ENCODE measurements at regions not wholly inside any gene's neighbourhood (a gene's known extent, or its start where the extent isn't known, plus 50 kb on each side); places are given as distances from the start of the nearest gene placed in this dataset.

GRCh38 chr2:5393474-5393873, 298.7 kb upstream of the SOX11 start:
- 12 to 14% methylated on average over 2 of the region's 2 CpGs for WGBS, 2 experiments (ENCODE audit: low coverage in 1 of 2, low lambda C conversion rate in 2 of 2, missing lambda C conversion rate in 2 of 2)
- H3K4me3 ChIP-seq: no peak overlapping the region

GRCh38 chr2:5394223-5394622, 298.0 kb upstream of the SOX11 start:
- Histone ChIP-seq H3K79me2 (ENCODE audit: insufficient read depth) (no peaks in the 10 kb centered on the region), H3K4me2 (ENCODE audit: unreplicated experiment) (no peak overlapping the region), H3K9ac (no peak overlapping the region), H3K27me3 (replicated peaks; ENCODE audit: insufficient read depth) (no peaks in the 10 kb centered on the region), H3K4me3 (no peak overlapping the region), H3K9me3 (ENCODE audit: low read depth) (no peaks in the 10 kb centered on the region), H4K20me1 (ENCODE audit: insufficient read depth) (no peaks in the 10 kb centered on the region), H3K27ac (no peak overlapping the region), H3K9me2 (ENCODE audit: insufficient read depth) (no peaks in the 10 kb centered on the region), H3F3A (ENCODE audit: insufficient read depth) (no peaks in the 10 kb centered on the region), H2AFZ (no peak overlapping the region), H3K36me3 (ENCODE audit: low read depth) (no peaks in the 10 kb centered on the region), H3K4me1 (ENCODE audit: insufficient read depth) (no peaks in the 10 kb centered on the region)
- no peak for TF ChIP-seq EZH2 (IDR thresholded peaks at IDR 0.05; ENCODE audit: insufficient read depth, poor library complexity, severe bottlenecking)
- no peak for TF ChIP-seq EZH2phosphoT487 (IDR thresholded peaks at IDR 0.05; ENCODE audit: insufficient read depth, low read depth)
- in situ Hi-C loops (cut with MboI): no loop called here
- DNase-seq: no peak
- WGBS, 2 experiments (ENCODE audit: low coverage in 1 of 2, low lambda C conversion rate in 2 of 2, missing lambda C conversion rate in 2 of 2): 21 to 28% methylated on average over 5 of the region's 5 CpGs

More at GRCh38 chr2:5393474-5393873, 298.7 kb upstream of the SOX11 start:
- DNase-seq: no peak
- Histone ChIP-seq H3K4me2 (ENCODE audit: unreplicated experiment) (no peak overlapping the region), H4K20me1 (ENCODE audit: insufficient read depth) (no peaks in the 10 kb centered on the region), H3K9me3 (ENCODE audit: low read depth) (no peaks in the 10 kb centered on the region), H3K4me1 (ENCODE audit: insufficient read depth) (no peaks in the 10 kb centered on the region), H3K9me2 (ENCODE audit: insufficient read depth) (no peaks in the 10 kb centered on the region), H3K27ac (no peak overlapping the region), H3K79me2 (ENCODE audit: insufficient read depth) (no peaks in the 10 kb centered on the region), H2AFZ (no peak overlapping the region), H3F3A (ENCODE audit: insufficient read depth) (no peaks in the 10 kb centered on the region), H3K36me3 (ENCODE audit: low read depth) (no peaks in the 10 kb centered on the region), H3K9ac (no peak overlapping the region), H3K27me3 (replicated peaks; ENCODE audit: insufficient read depth) (no peaks in the 10 kb centered on the region)
- TF ChIP-seq EZH2 (IDR thresholded peaks at IDR 0.05; ENCODE audit: insufficient read depth, poor library complexity, severe bottlenecking) (no peak), EZH2phosphoT487 (IDR thresholded peaks at IDR 0.05; ENCODE audit: insufficient read depth, low read depth) (no peak)
- in situ Hi-C loops (cut with MboI): no loop called here

DNA sequence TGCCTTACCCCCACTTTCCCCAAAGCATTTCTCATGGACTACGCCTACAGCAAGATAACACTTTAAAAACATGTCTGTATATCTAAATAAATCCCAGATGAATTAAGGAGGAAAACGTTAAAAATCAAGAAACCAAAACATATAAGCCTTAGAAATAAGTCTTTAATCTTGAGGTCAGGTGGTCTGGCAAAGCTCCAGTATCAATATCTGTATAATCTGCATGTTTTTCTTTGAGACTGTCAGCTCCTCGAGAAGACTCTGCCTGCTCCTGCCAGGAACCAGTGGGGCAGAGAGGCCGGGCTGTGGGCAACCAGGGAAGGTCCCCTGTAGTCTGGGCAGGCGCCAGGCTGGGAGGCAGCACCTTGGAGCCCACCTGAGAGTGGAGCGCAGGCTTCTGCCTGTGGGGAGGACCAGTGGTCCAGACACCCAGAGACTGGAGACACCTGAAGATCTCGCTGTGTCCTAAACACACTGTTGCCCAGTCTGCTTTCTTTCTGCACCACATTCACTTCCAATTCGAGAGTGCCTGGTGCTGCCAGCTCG, 291.0 kb upstream of the SOX11 start:
- no peaks in the 10 kb centered on the region for H3K36me3 ChIP-seq (ENCODE audit: low read depth)
- in situ Hi-C loops (cut with MboI): no loop called here
- 27 to 31% methylated on average over 9 of the region's 9 CpGs for WGBS, 2 experiments (ENCODE audit: low coverage in 1 of 2, low lambda C conversion rate in 2 of 2, missing lambda C conversion rate in 2 of 2)

DNA sequence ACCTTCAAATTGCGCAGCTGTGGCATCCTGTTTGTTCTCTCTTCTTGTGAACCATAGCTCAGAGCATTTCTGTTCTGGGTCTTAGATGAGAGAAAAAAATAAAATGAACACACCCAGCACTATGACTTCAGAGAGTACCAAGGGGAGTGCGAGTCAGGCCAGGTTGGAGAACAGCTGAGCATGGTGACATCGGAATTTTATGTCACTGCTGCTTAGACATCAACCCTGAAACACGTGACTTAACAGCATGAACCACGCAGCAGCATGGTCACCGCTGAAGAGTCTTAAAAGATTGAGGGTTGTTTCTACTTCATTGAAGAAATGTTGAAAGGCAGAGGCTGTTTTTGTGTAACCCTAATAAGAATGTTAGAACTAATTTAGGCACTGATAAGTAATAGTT, 288.8 kb upstream of the SOX11 start:
- 19 to 24% methylated on average over 6 of the region's 6 CpGs for WGBS, 2 experiments (ENCODE audit: low coverage in 1 of 2, low lambda C conversion rate in 2 of 2, missing lambda C conversion rate in 2 of 2)
- Histone ChIP-seq H3K9me2 (ENCODE audit: insufficient read depth) (no peaks in the 10 kb centered on the region), H3K27me3 (replicated peaks; ENCODE audit: insufficient read depth) (no peaks in the 10 kb centered on the region), H3K27ac (no peak overlapping the region), H3K9me3 (ENCODE audit: low read depth) (no peaks in the 10 kb centered on the region), H3K4me1 (ENCODE audit: insufficient read depth) (no peaks in the 10 kb centered on the region), H3K4me3 (no peak overlapping the region), H3K36me3 (ENCODE audit: low read depth) (no peaks in the 10 kb centered on the region), H3K4me2 (ENCODE audit: unreplicated experiment) (no peak overlapping the region), H2AFZ (no peak overlapping the region), H4K20me1 (ENCODE audit: insufficient read depth) (no peaks in the 10 kb centered on the region), H3K79me2 (ENCODE audit: insufficient read depth) (no peaks in the 10 kb centered on the region), H3F3A (ENCODE audit: insufficient read depth) (no peaks in the 10 kb centered on the region), H3K9ac (no peak overlapping the region)
- DNase-seq: no peak
- no peak for TF ChIP-seq EZH2 (IDR thresholded peaks at IDR 0.05; ENCODE audit: insufficient read depth, poor library complexity, severe bottlenecking)
- no peak for TF ChIP-seq EZH2phosphoT487 (IDR thresholded peaks at IDR 0.05; ENCODE audit: insufficient read depth, low read depth)
- in situ Hi-C loops (cut with MboI): no loop called here

More for the DNA sequence above, 291.0 kb upstream of the SOX11 start:
- Histone ChIP-seq H3K79me2 (ENCODE audit: insufficient read depth) (no peaks in the 10 kb centered on the region), H3K9ac (no peak overlapping the region), H2AFZ (no peak overlapping the region), H3K4me3 (no peak overlapping the region), H3K27ac (no peak overlapping the region), H3K27me3 (replicated peaks; ENCODE audit: insufficient read depth) (no peaks in the 10 kb centered on the region), H4K20me1 (ENCODE audit: insufficient read depth) (no peaks in the 10 kb centered on the region), H3F3A (ENCODE audit: insufficient read depth) (no peaks in the 10 kb centered on the region), H3K9me2 (ENCODE audit: insufficient read depth) (no peaks in the 10 kb centered on the region), H3K4me1 (ENCODE audit: insufficient read depth) (no peaks in the 10 kb centered on the region), H3K9me3 (ENCODE audit: low read depth) (no peaks in the 10 kb centered on the region), H3K4me2 (ENCODE audit: unreplicated experiment) (no peak overlapping the region)
- TF ChIP-seq EZH2phosphoT487 (IDR thresholded peaks at IDR 0.05; ENCODE audit: insufficient read depth, low read depth) (no peak), EZH2 (IDR thresholded peaks at IDR 0.05; ENCODE audit: insufficient read depth, poor library complexity, severe bottlenecking) (no peak)
- DNase-seq: no peak

Measured in GM23248 (cell line).